ENCODE measurements at regions not wholly inside any gene's neighbourhood (a gene's known extent, or its start where the extent isn't known, plus 50 kb on each side); places are given as distances from the start of the nearest gene placed in this dataset.

- no peak for TF ChIP-seq CTCF (IDR thresholded peaks at IDR 0.05)
- TF ChIP-seq POLR2A (IDR thresholded peaks at IDR 0.05), result no peak
Measured at GRCh38 chr9:81293651-81294050, 395.7 kb downstream of the TLE1 start.
